HG02870 (cell line): ENCODE measurements at regions not wholly inside any gene's neighbourhood (a gene's known extent, or its start where the extent isn't known, plus 50 kb on each side); places are given as distances from the start of the nearest gene placed in this dataset.

Experiments
- ATAC-seq: cut with Tn5 transposase; IDR thresholded peaks from one replicate; pipeline ENCODE4 v1.9.1; 2021; ENCODE audit warnings: mild to moderate bottlenecking, moderate library complexity; ENCODE audit not compliant: unreplicated experiment

GRCh38 chr10:111873041-111873440, 310.5 kb downstream of the GPAM start:
- ATAC-seq = no peak

- no peak for ATAC-seq
Measured at GRCh38 chr10:111873621-111874135, 309.9 kb downstream of the GPAM start.

GRCh38 chr10:111874576-111874975, 309.0 kb downstream of the GPAM start:
- ATAC-seq = no peak

GRCh38 chr10:111875725-111876124, 307.8 kb downstream of the GPAM start:
- ATAC-seq = no peak

- no peak for ATAC-seq
Measured at GRCh38 chr10:111877258-111877657, 306.3 kb downstream of the GPAM start.

GRCh38 chr10:111879969-111880368, 303.6 kb downstream of the GPAM start:
- no peak for ATAC-seq

GRCh38 chr10:111885046-111885445, 298.5 kb downstream of the GPAM start:
- ATAC-seq = no peak

- no peak for ATAC-seq
Measured at GRCh38 chr10:111885919-111886318, 297.6 kb downstream of the GPAM start.

GRCh38 chr10:111887266-111887665, 296.3 kb downstream of the GPAM start:
- no peak for ATAC-seq

- ATAC-seq = no peak
Measured at GRCh38 chr10:111890046-111890445, 293.5 kb downstream of the GPAM start.

GRCh38 chr10:111916011-111916410, 267.6 kb downstream of the GPAM start:
- no peak for ATAC-seq

- ATAC-seq = no peak
Measured at GRCh38 chr10:111921821-111922220, 261.7 kb downstream of the GPAM start.

- ATAC-seq = no peak
Measured at GRCh38 chr10:111923032-111923431, 260.5 kb downstream of the GPAM start.

- no peak for ATAC-seq
Measured at GRCh38 chr10:111926286-111926685, 257.3 kb downstream of the GPAM start.

GRCh38 chr10:111933937-111934336, 249.6 kb downstream of the GPAM start:
- ATAC-seq = no peak

GRCh38 chr10:111934931-111935330, 248.6 kb downstream of the GPAM start:
- ATAC-seq = no peak

- no peak for ATAC-seq
Measured at GRCh38 chr10:111936143-111936542, 247.4 kb downstream of the GPAM start.

GRCh38 chr10:111944331-111944730, 239.2 kb downstream of the GPAM start:
- ATAC-seq = no peak

- ATAC-seq = no peak
Measured at GRCh38 chr10:111953949-111954348, 229.6 kb downstream of the GPAM start.

GRCh38 chr10:111954386-111954785, 229.2 kb downstream of the GPAM start:
- no peak for ATAC-seq

GRCh38 chr10:111956841-111957240, 226.7 kb downstream of the GPAM start:
- ATAC-seq = no peak

- no peak for ATAC-seq
Measured at GRCh38 chr10:111962951-111963350, 220.6 kb downstream of the GPAM start.

GRCh38 chr10:111967116-111967515, 216.4 kb downstream of the GPAM start:
- ATAC-seq = no peak

GRCh38 chr10:111967547-111967946, 216.0 kb downstream of the GPAM start:
- ATAC-seq = no peak
